Stimulated activated CD4-positive, alpha-beta T cell treated with anti-CD3 and anti-CD28 coated beads, TNF-alpha, amount 100 ng/mL, for 4 hours (primary cell): ENCODE measurements at regions not wholly inside any gene's neighbourhood (a gene's known extent, or its start where the extent isn't known, plus 50 kb on each side); places are given as distances from the start of the nearest gene placed in this dataset.

ENCODE experiments used
- DNase-seq, 3 experiments: peaks; one replicate each; pipeline ENCODE4 v3.0.0-alpha.2; 2020; ENCODE audit warnings: low read depth in 3 of 3

GRCh38 chr20:4513720-4514119, 172.5 kb upstream of the PRNP start:
- no peak for DNase-seq

GRCh38 chr20:4512891-4513550, 173.2 kb upstream of the PRNP start:
- no peak for DNase-seq

GRCh38 chr20:4511776-4512175, 174.5 kb upstream of the PRNP start:
- DNase-seq: no peak

GRCh38 chr20:4509825-4510522, 176.3 kb upstream of the PRNP start:
- DNase-seq: no peak

GRCh38 chr20:4508773-4509172, 177.5 kb upstream of the PRNP start:
- DNase-seq: no peak

GRCh38 chr20:4507288-4507719, 179.0 kb upstream of the PRNP start:
- DNase-seq: no peak

- no peak for DNase-seq
Observed at GRCh38 chr20:4504814-4505213, 181.4 kb upstream of the PRNP start.

- no peak for DNase-seq
Observed at GRCh38 chr20:4502756-4503155, 183.5 kb upstream of the PRNP start.

- DNase-seq: no peak
Observed at GRCh38 chr20:4493386-4493785, 192.9 kb upstream of the PRNP start.

- no peak for DNase-seq
Observed at GRCh38 chr20:4491643-4492042, 194.6 kb upstream of the PRNP start.

- no peak for DNase-seq
Observed at GRCh38 chr20:4490606-4491280, 195.5 kb upstream of the PRNP start.

- DNase-seq: no peak
Observed at GRCh38 chr20:4490045-4490444, 196.2 kb upstream of the PRNP start.

- DNase-seq: no peak
Observed at GRCh38 chr20:4488407-4489339, 197.6 kb upstream of the PRNP start.

GRCh38 chr20:4484379-4484997, 201.8 kb upstream of the PRNP start:
- DNase-seq: no peak

GRCh38 chr20:4483961-4484360, 202.3 kb upstream of the PRNP start:
- DNase-seq: no peak

GRCh38 chr20:4483486-4483885, 202.8 kb upstream of the PRNP start:
- DNase-seq: no peak

GRCh38 chr20:4480104-4480503, 206.2 kb upstream of the PRNP start:
- DNase-seq: no peak

- DNase-seq: no peak
Observed at GRCh38 chr20:4476903-4477500, 209.3 kb upstream of the PRNP start.

- no peak for DNase-seq
Observed at GRCh38 chr20:4472906-4473305, 213.3 kb upstream of the PRNP start.

- no peak for DNase-seq
Observed at GRCh38 chr20:4471221-4471620, 215.0 kb upstream of the PRNP start.

GRCh38 chr20:4470375-4470774, 215.9 kb upstream of the PRNP start:
- DNase-seq: no peak
